Iris pigment epithelial cell (primary cell): ENCODE measurements at regions not wholly inside any gene's neighbourhood (a gene's known extent, or its start where the extent isn't known, plus 50 kb on each side); places are given as distances from the start of the nearest gene placed in this dataset.
"Not testable (repeated sequence)": the region's sequence is repeated elsewhere in the genome, so short reads cannot be mapped to it uniquely, and the experiment has no call there.

Experiments
- DNase-seq: peaks from one replicate; pipeline ENCODE4 v3.0.0-alpha.2; 2011; ENCODE audit warnings: low read depth

DNA sequence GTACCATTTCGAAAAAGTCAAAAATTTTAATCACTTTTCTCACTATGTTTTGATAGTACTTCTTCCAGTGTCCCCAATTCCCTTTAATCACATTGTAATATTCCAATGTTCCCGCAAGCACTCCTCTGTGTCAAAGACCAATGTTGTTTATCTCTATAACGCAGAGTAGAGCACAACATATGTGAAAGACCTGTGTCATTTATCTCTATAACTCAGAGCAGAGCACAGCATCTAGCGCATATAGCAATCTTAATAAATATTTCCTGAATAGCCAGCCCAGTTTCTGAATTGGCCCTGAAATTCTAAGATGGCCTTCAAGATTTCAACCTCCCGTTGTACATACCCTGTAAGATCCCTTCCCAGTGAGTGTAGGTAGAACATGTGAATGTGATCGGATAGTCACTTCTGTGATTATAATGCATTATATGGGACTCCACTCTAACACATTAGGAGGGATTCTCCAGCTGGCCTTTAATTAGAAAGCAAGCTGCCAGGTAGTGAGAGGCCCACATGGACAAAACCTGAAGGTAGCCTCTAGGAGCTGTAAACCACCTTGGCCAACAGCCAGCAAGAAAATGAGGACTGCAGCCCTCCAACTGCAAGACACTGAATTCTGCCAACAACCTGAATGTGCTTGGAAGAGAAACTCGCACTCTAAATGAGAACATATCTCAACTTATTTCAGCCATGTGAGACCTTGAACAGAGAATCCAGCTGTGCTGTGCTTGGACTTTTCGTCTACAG, 238.8 kb upstream of the SYT10 start:
- no peak for DNase-seq

GRCh38 chr12:33690562-33690961, 250.9 kb upstream of the SYT10 start:
- DNase-seq = no peak

- no peak for DNase-seq
Observed at GRCh38 chr12:33703221-33703620, 263.6 kb upstream of the SYT10 start.

- no peak for DNase-seq
Observed at GRCh38 chr12:33706927-33707326, 267.3 kb upstream of the SYT10 start.

DNA sequence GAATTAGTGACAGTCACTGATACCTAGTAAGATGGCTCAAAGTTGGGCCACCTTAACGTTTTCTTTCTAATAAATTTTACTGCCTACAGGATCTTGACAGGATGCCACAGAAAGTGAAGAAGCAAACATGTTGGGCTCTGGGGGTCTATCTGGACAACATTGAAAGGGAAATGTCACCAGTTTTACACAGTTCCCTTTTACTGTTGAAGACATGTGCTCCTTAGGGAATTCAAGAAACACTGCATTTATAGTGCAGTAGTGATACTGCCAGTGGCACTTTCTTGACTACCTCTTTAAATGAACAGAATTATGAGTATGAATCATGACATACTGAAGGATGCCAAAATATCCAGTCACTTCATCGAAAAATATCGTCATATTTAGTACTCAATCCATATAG, 269.3 kb upstream of the SYT10 start:
- DNase-seq = no peak

DNA sequence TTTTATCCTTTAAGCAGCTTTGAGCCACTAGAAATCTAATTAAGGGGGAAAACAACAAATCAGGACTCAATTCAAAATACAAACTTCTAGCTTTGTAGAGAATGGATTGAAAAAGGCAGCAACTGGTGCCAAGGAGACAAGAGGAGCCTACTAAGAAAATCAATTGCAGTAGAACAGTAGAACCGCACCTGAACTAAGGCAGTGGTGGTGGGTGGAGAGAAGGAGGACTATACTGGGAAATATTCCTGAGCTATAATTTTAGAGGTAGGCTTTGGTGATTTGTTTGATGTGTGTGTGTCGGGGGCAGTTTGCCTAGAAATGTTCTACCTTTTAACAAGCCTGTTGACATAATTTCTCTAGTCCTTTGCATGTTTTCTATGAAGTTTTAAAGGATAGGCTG, 270.9 kb upstream of the SYT10 start:
- DNase-seq = no peak

GRCh38 chr12:33718631-33719030, 279.0 kb upstream of the SYT10 start:
- no peak for DNase-seq

DNA sequence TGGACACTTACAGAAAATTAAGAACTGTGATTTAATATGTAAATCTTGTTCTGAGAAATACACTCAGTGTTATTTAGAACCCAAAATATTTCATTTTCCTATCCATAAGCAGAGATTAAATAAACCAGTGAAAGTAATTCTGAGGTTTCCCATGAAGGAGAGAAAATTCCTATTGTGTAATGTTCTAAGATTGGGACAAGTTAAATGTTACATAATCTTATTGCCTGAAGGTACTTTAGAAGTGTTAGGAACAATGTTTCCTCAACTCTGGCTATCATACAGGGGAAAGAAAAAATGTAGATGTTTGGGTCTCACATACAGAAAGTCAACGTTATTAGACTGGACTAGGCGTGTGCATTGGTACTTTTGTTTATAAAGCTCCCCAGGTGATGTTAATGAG, 281.9 kb upstream of the SYT10 start:
- no peak for DNase-seq

DNA sequence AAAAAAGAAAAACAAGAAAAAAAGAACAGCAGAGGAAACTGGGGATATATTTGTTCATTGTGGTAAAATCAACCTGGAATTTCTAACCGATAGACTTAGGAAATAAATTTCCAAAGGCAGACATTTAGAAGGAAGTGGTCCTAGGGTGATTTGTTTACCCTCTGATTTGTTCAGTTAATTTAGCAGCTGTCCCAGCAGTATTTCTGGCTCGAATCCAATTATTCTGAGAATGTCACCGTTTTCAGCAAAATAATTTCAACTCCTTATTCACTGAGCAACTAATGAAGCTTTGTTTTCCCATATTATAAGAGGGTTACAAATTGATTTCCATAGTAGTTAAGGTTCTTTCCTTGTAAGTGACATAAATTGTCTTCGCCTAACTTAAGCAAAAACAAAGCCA, 285.2 kb upstream of the SYT10 start:
- DNase-seq = no peak

DNA sequence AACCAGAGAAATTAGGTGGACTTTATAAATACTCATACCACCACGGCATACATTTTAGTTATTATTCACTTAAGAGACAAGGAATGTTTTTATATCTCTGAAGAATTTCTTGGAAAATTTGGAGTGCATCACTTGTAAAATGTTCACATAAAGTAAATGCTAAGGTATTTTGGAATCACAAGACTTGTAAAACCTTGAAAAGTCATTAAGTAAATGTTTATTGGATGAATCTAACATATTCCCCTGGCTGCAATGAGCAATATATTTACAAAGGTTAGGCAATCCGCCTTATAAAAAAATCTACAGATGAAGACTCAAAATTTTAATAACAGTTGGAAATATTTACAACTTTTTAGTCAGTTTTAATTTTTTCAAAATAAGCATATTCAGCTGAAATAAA, 287.4 kb upstream of the ALG10 start:
- DNase-seq = no peak

DNA sequence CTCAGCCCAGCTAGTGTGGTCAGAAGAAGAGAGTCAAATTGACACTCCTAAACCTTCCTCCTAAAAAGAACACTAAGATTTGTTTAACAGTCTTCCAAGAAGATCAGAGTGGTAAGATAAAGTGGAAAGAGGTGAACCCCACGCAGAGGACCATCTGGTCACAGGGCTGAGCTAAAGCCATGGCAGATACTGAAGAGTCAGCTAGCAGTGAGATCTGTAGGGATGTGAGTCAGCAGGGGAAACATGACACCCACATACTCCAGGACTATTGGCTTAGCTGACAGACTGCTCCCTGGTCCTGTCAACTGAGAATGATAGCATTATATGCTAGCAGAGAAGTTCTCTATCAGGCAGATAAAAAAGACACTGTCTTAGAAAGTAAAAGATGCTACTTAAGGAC, 269.4 kb upstream of the ALG10 start:
- DNase-seq = peak; percentile 3

GRCh38 chr12:33757701-33758100, 264.6 kb upstream of the ALG10 start:
- no peak for DNase-seq

DNA sequence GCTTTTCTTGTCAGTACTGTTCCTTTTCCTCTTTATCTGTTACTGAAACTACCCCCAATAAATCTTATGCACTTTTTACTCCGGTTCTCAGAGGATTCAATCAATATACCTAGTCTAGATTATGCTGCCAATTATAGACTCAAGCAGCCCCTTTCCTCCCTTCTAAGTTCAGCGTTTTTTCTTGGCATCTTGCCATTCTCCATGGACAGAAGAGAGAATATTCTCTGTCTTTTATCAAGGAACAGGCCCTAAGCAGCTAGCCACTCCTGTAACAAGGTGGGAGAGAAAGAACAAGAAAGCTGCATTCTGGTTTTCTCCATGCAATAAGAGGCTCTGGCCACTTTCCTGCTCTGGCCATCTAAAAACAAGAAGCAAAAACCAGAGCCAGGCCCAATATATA, 263.0 kb upstream of the ALG10 start:
- no peak for DNase-seq

DNA sequence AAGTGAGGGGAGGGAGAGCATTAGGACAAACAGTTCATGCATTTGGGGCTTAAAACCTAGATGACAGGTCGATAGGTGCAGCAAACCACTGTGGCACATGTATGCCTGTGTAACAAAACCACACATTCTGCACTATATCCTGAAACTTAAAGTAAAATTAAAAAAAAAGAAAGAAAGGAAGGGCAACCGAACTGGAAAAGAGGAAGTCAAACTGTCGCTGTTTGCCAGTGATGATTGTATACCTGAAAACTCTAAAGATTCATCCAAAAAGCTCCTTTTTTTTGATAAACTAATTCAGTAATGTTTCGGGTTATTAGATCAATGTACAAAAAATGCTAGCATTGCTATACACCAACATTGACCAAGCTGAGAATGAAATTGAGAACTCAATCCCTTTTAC, 259.0 kb upstream of the ALG10 start:
- DNase-seq = no peak

DNA sequence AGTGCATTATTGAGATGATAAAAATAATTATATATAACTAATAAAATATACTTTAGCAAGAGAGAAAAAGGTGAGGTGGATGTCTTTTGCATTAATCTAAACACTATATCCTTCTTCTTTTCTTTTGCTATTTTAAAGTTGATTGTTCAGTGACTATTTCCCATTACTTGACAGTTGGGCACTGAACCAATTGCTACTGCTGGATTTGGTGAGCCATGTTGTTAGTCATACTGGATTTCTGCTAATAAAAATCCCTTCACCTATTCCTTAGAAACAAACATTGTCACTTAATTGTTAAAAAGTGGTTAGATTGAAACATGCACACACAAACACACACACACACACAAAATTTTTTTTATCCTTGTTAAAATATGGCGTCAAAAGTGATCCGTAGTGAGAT, 251.6 kb upstream of the ALG10 start:
- no peak for DNase-seq

DNA sequence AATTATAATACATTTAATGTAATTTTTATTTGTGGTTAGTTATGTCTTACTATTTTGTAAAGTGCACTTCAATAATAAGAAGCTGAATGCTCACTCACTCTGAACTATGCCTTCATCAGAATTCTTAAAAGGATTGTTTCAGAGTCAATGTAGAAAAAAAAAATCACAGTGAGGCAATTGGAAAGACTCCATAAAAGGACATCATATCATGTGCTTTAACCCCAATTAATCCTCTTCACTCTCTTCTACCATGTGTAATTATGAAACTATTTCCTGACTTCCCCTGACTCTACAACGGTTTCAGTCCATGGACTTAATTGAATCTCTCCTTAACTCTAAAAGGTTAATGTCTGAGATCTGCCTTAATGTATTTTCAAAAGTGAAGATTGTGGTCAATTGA, 250.4 kb upstream of the ALG10 start:
- no peak for DNase-seq

DNA sequence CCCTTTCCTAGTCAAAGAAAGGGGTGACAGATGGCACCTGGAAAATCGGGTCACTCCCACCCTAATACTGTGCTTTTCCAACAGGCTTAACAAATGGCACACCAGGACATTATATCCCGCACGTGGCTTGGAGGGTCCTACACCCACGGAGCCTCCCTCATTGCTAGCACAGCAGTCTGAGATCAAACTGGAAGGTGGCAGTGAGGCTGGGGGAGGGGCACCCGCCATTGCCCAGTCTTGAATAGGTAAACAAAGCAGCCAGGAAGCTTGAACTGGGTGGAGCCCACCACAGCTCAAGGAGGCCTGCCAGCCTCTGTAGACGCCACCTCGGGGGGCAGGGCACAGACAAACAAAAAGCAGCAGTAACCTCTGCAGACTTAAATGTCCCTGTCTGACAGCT, 249.2 kb upstream of the ALG10 start:
- not testable (repeated sequence) for DNase-seq

DNA sequence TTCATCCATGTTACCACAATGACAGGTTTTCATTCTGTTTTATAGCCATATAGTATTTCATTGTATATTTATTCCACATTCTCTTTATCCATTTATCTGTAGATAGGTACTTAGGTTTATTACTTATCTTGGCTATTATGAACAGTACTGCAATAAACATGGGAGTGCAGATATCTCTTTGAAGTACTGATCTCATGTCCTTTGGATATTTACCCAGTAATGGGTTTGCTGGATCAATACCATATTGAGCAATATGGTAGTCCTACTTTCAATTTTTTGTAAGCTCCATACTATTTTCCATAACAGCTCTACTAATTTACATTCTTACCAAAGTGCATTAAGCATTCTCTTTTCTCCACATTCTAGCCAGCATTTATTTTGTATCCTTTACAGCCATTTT, 235.8 kb upstream of the ALG10 start:
- DNase-seq = no peak

- DNase-seq = no peak
Observed at GRCh38 chr12:33794954-33795353, 227.3 kb upstream of the ALG10 start.

DNA sequence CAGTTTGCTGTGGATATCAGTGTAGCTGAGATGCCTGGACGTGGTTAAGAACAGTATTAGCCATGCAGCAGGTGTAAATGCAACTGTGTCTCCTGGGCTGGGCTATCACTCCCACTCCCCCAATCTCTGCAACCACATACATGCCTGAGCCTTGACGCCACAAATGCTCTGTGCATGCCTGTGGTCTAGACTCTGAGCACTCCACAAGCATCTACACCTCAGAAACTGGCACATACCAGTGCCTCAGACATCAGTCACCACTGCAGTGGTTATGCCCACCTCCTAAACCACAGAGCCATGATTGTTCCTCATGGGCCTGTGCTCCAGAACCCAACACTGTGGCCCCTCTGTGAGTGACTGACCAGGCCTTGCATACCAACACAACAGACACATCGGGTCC, 226.8 kb upstream of the ALG10 start:
- DNase-seq = peak; percentile 9

GRCh38 chr12:33813536-33813935, 208.8 kb upstream of the ALG10 start:
- DNase-seq = no peak

DNA sequence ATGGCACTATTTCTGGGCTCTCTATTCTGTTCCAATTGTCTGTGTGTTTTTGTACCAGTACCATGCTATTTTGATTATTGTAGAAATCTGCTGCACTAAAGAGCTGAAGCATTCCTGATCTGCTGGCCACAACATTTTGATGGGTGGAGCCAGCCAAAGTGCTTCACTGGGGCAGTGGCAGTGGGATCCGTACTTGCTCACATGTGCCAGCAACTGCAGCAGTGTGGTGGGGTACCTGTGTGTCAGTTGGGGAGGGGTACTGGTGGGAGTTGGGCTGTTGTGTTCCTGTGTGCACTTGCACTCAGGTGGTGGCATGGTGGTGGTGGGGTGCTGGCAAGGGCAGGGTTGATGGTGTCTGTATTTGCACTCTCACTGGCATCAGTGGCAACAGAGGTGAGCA, 204.6 kb upstream of the ALG10 start:
- DNase-seq = no peak

DNA sequence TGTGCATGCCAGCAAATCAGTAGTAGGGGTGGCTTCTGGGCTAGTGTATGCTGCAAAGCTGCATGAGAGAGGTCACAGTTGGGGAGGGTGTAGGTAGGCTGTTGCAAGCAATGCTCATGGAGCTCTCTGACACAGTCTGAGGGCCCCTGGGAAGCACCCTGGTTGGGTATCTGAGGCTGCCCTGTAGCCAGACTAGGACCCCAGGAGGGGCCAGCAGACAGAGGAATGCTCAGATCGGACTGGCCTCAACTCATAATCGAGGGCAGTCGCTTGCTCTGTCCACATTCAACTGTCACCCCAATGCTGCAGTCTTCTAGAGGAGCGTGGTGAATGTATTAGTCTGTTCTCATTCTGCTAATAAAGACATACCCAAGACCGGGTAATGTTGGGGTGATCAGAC, 204.0 kb upstream of the ALG10 start:
- no peak for DNase-seq

- peak; percentile 6 for DNase-seq
Observed at GRCh38 chr12:33825442-33825841, 196.9 kb upstream of the ALG10 start.
